VCaP (cell line): ENCODE measurements at regions not wholly inside any gene's neighbourhood (a gene's known extent, or its start where the extent isn't known, plus 50 kb on each side); places are given as distances from the start of the nearest gene placed in this dataset.

Experiments
- H3K27ac ChIP-seq: fragments of 450-650 bp; 2 replicates; pipeline ENCODE4 v1.5.1; 2017
- CTCF ChIP-seq: fragments of 450-650 bp; conservative IDR thresholded peaks from 2 replicates; pipeline ENCODE4 v1.5.1; 2017; ENCODE audit warnings: mild to moderate bottlenecking, moderate library complexity

GRCh38 chr4:98210281-98210680 lies 50.9 kb upstream of the RAP1GDS1 start:
- TF ChIP-seq CTCF, result no peak

GRCh38 chr4:98209111-98209510 lies 52.1 kb upstream of the RAP1GDS1 start:
- TF ChIP-seq CTCF, result no peak

More at GRCh38 chr4:98210281-98210680, 50.9 kb upstream of the RAP1GDS1 start:
- no peak overlapping the region for H3K27ac ChIP-seq

GRCh38 chr4:98204236-98204553 lies 57.0 kb upstream of the RAP1GDS1 start:
- TF ChIP-seq CTCF, result no peak
- H3K27ac ChIP-seq, result no peak overlapping the region

More at GRCh38 chr4:98209111-98209510, 52.1 kb upstream of the RAP1GDS1 start:
- no peak overlapping the region for H3K27ac ChIP-seq

GRCh38 chr4:98203332-98204235 lies 57.6 kb upstream of the RAP1GDS1 start:
- TF ChIP-seq CTCF, result no peak
- H3K27ac ChIP-seq, result no peak overlapping the region

GRCh38 chr4:98202907-98203306 lies 58.3 kb upstream of the RAP1GDS1 start:
- TF ChIP-seq CTCF, result no peak
- H3K27ac ChIP-seq, result no peak overlapping the region

- no peak overlapping the region for H3K27ac ChIP-seq
- TF ChIP-seq CTCF, result peak; percentile 36; the same call in 1 of the 2 replicates
These were observed 56.0 kb upstream of the STPG2 start for GRCh38 chr4:98199247-98199646.

GRCh38 chr4:98195005-98195404 lies 51.7 kb upstream of the STPG2 start:
- TF ChIP-seq CTCF, result no peak
- H3K27ac ChIP-seq, result no peak overlapping the region
